ENCODE measurements at regions not wholly inside any gene's neighbourhood (a gene's known extent, or its start where the extent isn't known, plus 50 kb on each side); places are given as distances from the start of the nearest gene placed in this dataset.

DNA sequence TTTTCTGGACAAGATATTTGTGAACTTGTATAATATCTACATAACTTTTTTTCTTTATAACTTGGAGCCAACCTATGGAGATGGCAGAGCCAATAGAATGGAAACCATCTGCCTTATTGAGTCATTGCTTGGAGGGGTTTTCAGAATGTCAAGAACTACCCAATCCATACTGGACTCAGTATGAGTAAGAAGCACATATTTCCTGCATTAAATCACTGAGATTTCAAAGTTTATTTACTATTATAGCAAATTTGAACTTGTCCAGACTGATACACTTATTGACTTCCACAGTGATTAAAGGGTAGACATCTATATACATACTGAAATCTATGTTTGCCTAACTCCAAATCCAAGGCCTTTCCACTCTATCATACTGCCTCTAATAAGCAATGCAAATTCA lies 704.0 kb downstream of the KCNA4 start:
- TF ChIP-seq, protein P1, sequence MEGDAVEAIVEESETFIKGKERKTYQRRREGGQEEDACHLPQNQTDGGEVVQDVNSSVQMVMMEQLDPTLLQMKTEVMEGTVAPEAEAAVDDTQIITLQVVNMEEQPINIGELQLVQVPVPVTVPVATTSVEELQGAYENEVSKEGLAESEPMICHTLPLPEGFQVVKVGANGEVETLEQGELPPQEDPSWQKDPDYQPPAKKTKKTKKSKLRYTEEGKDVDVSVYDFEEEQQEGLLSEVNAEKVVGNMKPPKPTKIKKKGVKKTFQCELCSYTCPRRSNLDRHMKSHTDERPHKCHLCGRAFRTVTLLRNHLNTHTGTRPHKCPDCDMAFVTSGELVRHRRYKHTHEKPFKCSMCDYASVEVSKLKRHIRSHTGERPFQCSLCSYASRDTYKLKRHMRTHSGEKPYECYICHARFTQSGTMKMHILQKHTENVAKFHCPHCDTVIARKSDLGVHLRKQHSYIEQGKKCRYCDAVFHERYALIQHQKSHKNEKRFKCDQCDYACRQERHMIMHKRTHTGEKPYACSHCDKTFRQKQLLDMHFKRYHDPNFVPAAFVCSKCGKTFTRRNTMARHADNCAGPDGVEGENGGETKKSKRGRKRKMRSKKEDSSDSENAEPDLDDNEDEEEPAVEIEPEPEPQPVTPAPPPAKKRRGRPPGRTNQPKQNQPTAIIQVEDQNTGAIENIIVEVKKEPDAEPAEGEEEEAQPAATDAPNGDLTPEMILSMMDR (conservative IDR thresholded peaks at IDR 0.05): no peak
- no peak overlapping the region for H3K27ac ChIP-seq

DNA sequence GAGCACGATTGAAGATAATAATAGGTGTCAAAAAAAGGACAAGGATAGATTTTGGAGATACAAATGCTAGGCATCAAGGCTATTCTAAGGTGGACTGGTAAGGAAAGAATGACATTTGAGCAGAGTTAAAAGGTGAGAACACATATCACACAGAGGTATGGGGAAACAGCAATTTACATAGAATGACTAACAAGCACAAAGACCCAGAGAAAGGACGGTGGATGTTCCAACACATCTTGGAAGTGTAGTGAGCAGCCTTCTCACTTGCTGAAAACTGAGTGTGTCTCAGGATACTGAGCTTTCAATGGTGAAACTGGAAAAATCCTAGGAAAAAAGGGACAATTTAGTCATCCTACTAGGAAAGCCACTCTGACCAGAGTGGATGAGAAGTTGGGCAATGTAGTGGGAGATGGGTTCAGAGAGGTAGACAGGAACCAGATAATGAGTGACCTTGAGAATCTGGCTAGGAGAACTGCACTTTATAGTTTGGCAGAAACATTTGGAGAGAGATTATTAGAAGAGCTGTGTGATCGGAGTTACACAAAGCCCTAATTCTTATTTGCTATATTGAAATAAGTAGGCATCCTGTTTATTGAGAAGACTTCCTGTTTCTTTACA lies 706.0 kb downstream of the KCNA4 start:
- TF ChIP-seq, protein P1 (conservative IDR thresholded peaks at IDR 0.05): no peak
- H3K27ac ChIP-seq: no peak overlapping the region

DNA sequence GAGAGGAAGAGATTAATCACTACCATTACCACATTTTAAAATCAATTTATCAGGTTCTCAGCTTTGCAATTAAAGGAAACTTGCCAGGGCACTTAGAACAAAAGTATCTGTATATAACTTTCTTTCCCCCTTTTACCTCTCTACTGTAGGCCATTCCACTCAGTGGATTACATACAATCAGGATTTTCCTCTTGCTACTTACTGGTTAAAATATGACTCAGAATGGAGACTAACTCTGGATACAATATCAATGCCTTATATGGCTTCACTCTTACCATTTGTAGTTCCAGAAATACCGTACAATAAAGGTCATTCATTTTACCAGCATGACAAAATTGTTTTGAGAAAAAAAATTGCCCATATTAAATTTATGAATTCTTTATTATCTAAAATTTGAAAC lies 706.8 kb downstream of the KCNA4 start:
- TF ChIP-seq, protein P1 (conservative IDR thresholded peaks at IDR 0.05): no peak
- H3K27ac ChIP-seq: no peak overlapping the region

DNA sequence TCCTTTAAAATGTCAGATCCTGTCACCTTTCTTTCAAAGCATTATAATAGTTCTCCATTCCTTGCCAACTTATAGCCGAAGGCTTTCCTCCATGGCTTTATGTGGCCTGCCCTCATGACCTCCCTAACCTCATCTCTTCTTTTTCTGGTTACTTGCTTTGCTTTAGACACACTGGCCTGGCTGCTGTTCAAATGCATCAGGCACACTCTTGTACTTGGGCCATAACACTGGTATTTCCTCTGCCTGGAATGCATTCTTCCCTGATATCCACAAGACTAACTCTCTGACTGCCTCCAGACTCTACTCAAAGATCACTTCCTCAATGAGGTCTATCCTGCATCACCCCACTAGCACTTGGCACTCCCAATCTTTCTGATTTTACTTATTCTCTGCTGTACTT lies 710.3 kb downstream of the KCNA4 start:
- no peak overlapping the region for H3K27ac ChIP-seq
- TF ChIP-seq, protein P1 (conservative IDR thresholded peaks at IDR 0.05): no peak

DNA sequence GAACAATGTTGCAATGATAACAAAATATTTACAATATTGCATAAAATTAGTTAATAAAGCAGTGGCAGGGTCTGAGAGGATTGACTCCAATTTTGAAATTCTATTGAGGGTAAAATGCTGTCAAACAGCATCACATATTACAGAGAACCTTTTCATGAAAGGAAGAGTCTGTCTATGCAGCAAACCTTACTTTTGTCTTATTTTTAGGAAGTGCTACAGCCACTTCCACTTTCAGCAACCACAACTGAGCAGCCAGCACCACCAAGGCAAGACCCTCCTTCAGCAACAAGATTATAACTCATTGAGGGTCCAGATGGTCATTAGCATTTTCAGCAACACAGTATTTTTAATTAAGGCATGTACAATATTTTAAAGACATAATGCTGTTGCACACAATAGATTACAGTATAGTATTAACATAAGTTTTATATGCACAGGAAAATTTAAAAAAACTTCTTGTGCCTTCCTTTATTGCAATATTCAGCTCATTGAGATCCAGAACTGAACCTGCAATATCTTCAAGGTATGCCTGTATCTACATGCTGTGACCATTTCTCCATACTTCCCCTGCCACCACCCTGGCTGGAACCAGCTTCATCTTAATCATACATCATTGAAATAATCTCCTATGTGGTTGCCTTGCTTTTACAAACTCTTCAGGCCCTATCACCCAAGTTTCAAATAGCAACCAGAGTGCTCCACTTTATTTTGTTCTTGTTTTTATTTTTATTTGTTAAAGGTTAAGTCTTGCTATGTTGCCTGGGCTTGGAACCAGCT lies 711.2 kb downstream of the KCNA4 start:
- no peak overlapping the region for H3K27ac ChIP-seq
- TF ChIP-seq, protein P1 (conservative IDR thresholded peaks at IDR 0.05): no peak

DNA sequence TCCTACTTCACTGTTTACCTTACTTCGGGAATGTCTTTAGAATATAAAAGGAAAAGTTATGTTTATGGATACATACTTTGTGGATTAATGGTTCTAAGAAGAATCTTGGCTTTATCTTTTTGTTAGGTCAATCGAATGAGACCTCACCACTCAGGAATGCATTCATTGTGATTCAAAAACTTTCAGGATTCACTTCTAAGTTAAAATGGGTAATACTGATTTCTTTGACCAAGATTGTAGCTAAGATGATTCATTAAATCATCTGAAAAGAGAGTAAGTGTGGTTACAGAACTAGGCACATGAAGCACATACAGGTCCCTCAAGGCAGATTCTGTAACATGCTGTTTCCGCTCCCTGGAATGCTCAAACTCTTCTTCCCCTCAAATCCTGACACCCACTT lies 716.4 kb downstream of the KCNA4 start:
- TF ChIP-seq, protein P1 (conservative IDR thresholded peaks at IDR 0.05): no peak
- H3K27ac ChIP-seq: no peak overlapping the region

DNA sequence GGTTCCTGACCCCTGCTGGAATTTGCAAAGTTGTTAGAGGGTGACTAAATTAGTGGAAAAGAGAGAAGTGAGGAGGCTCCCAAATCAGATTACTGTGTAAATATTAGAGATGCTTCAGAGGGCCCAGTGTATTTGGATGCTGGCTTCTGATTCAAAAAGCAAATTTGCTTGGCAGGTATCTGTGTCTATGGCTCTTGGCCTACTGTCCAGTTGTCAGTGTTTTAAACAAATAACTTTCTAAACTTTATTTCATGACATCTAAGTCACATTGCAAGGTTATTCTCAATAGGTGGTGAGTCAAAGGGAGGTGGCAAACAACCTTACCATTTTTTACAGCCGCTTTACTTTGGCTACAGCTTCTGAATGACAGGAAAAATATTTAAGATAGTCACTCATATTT lies 720.1 kb downstream of the KCNA4 start:
- H3K27ac ChIP-seq: no peak overlapping the region
- TF ChIP-seq, protein P1 (conservative IDR thresholded peaks at IDR 0.05): no peak
